ENCODE measurements at regions not wholly inside any gene's neighbourhood (a gene's known extent, or its start where the extent isn't known, plus 50 kb on each side); places are given as distances from the start of the nearest gene placed in this dataset.

- TF ChIP-seq EZH2 (IDR thresholded peaks at IDR 0.05; ENCODE audit: borderline replicate concordance, low read length) (no peak), CTCF (conservative IDR thresholded peaks at IDR 0.05 in 1 of 2, IDR thresholded peaks at IDR 0.05 in 1 of 2; ENCODE audit: extremely low read depth in 1 of 2, insufficient read depth in 1 of 2, low read depth in 1 of 2, low read length in 2 of 2) (no peak)
These were observed 1703.2 kb downstream of the EFNB2 start for GRCh38 chr13:104832231-104832630.

Measured in mammary epithelial cell (primary cell).